Cardiac muscle cell (in vitro differentiated cells and primary cell): ENCODE measurements at regions not wholly inside any gene's neighbourhood (a gene's known extent, or its start where the extent isn't known, plus 50 kb on each side); places are given as distances from the start of the nearest gene placed in this dataset.

ENCODE experiments used
- DNase-seq, 2 donors: peaks; one replicate each; pipeline versions ENCODE4 v3.0.0 to v3.0.0-alpha.2; 2010 to 2017; ENCODE audit warnings: low read depth in 1 of 2, low spot score in 1 of 2
- H3K27ac ChIP-seq: fragments of 200-600 bp; sonication (generic); 2 replicates; pipeline ENCODE4 v1.5.1; 2016
- H3K27me3 ChIP-seq: fragments of 200-600 bp; sonication (generic); 2 replicates; pipeline ENCODE4 v1.6.0; 2016; ENCODE audit warnings: control low read depth
- H3K36me3 ChIP-seq: fragments of 200-600 bp; sonication (generic); 2 replicates; pipeline ENCODE4 v1.5.1; 2016; ENCODE audit warnings: control low read depth
- H3K4me1 ChIP-seq: fragments of 200-600 bp; sonication (generic); 2 replicates; pipeline ENCODE4 v1.8.1; 2017; ENCODE audit warnings: low read depth, mild to moderate bottlenecking, mixed run types
- H3K4me3 ChIP-seq: fragments of 200-600 bp; sonication (generic); 2 replicates; pipeline ENCODE4 v1.5.1; 2016; ENCODE audit warnings: mild to moderate bottlenecking
- H3K9me3 ChIP-seq: fragments of 200-600 bp; sonication (generic); 2 replicates; pipeline ENCODE4 v1.5.1; 2017; ENCODE audit warnings: low read depth, mild to moderate bottlenecking, control low read depth
- TF ChIP-seq, protein P1 (sequence below): IDR thresholded peaks from 2 replicates; pipeline ENCODE4 v1.5.1; 2012; ENCODE audit warnings: low read depth, mild to moderate bottlenecking, low read length

- Histone ChIP-seq H3K9me3 (no peaks in the 10 kb centered on the region), H3K4me3 (no peak overlapping the region), H3K4me1 (no peaks in the 10 kb centered on the region), H3K36me3 (no peaks in the 10 kb centered on the region), H3K27me3 (no peaks in the 10 kb centered on the region), H3K27ac (no peak overlapping the region)
- no peak for DNase-seq
- TF ChIP-seq, protein P1, sequence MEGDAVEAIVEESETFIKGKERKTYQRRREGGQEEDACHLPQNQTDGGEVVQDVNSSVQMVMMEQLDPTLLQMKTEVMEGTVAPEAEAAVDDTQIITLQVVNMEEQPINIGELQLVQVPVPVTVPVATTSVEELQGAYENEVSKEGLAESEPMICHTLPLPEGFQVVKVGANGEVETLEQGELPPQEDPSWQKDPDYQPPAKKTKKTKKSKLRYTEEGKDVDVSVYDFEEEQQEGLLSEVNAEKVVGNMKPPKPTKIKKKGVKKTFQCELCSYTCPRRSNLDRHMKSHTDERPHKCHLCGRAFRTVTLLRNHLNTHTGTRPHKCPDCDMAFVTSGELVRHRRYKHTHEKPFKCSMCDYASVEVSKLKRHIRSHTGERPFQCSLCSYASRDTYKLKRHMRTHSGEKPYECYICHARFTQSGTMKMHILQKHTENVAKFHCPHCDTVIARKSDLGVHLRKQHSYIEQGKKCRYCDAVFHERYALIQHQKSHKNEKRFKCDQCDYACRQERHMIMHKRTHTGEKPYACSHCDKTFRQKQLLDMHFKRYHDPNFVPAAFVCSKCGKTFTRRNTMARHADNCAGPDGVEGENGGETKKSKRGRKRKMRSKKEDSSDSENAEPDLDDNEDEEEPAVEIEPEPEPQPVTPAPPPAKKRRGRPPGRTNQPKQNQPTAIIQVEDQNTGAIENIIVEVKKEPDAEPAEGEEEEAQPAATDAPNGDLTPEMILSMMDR, result no peak
Measured at GRCh38 chrX:809081-809480, 178.5 kb downstream of the SHOX start.

DNA sequence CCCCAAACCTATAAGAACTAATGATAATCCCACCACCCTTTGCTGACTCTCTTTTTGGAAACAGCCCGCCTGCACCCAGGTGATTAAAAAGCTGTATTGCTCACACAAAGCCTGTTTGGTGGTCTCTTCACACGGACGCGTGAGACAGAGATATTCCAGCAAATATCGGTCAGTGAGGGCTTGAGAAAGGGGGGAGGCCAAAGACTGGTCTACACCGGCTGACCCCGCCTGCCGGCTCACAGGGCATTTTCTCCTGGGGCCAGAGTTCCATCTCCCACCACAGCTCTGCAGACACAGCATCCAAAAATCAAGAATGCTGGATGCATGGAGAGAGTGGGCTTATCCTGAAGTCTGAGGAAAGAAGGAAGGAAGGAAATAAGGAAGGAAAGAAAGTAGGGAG is 176.0 kb downstream of the SHOX start:
- Histone ChIP-seq H3K9me3 (no peaks in the 10 kb centered on the region), H3K4me1 (no peaks in the 10 kb centered on the region), H3K27ac (no peak overlapping the region), H3K4me3 (no peak overlapping the region), H3K27me3 (no peaks in the 10 kb centered on the region), H3K36me3 (no peaks in the 10 kb centered on the region)
- TF ChIP-seq, protein P1, result no peak
- no peak for DNase-seq

- Histone ChIP-seq H3K27ac (no peak overlapping the region), H3K4me3 (no peak overlapping the region), H3K9me3 (no peaks in the 10 kb centered on the region)
Measured at GRCh38 chrX:805988-806387, 175.4 kb downstream of the SHOX start.

DNA sequence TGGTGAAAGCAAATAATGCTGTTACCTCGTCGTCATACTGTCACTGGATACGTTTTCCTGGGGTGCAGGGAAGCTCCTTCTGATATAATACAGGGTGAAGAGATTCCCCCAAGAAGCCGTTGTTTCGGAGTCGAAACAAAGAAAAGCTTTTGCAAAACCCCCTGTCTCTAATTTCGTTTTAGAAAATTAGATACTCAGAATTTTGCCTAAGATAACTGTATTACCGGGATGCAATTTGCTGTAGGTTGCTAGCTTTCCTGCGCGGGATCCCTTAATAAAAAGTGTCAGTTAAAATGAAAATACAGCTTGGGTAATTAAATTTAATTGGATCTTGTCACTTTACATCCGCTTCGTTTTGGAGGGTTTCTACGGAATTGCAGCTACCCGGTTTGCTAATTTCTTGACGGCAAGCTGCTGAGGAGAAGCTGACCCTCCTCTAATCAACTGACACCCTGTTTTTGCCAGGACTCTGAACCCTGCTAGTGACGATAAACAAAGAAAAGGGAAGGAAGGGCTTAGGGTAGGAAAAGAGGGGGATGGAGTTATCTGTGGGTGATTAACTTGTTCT is 174.6 kb downstream of the SHOX start:
- H3K4me1 ChIP-seq, result no peaks in the 10 kb centered on the region
- no peaks in the 10 kb centered on the region for H3K27me3 ChIP-seq
- no peak overlapping the region for H3K4me3 ChIP-seq
- DNase-seq, result no peak
- H3K27ac ChIP-seq, result no peak overlapping the region
- H3K9me3 ChIP-seq, result no peaks in the 10 kb centered on the region
- no peaks in the 10 kb centered on the region for H3K36me3 ChIP-seq
- TF ChIP-seq, protein P1, result no peak

More at GRCh38 chrX:805988-806387, 175.4 kb downstream of the SHOX start:
- Histone ChIP-seq H3K4me1 (no peaks in the 10 kb centered on the region), H3K27me3 (no peaks in the 10 kb centered on the region), H3K36me3 (no peaks in the 10 kb centered on the region)
- TF ChIP-seq, protein P1, result no peak
- no peak for DNase-seq

GRCh38 chrX:802846-803245 is 172.3 kb downstream of the SHOX start:
- no peak for DNase-seq
- Histone ChIP-seq H3K9me3 (no peaks in the 10 kb centered on the region), H3K4me3 (no peak overlapping the region), H3K4me1 (no peaks in the 10 kb centered on the region), H3K36me3 (no peaks in the 10 kb centered on the region), H3K27me3 (no peaks in the 10 kb centered on the region), H3K27ac (no peak overlapping the region)
- TF ChIP-seq, protein P1, result no peak

- TF ChIP-seq, protein P1, result no peak
- Histone ChIP-seq H3K27me3 (no peaks in the 10 kb centered on the region), H3K27ac (no peak overlapping the region), H3K9me3 (no peaks in the 10 kb centered on the region), H3K36me3 (no peaks in the 10 kb centered on the region), H3K4me1 (no peaks in the 10 kb centered on the region), H3K4me3 (no peak overlapping the region)
- no peak for DNase-seq
Measured at GRCh38 chrX:799808-800207, 169.2 kb downstream of the SHOX start.
